Esophagus muscularis mucosa (tissue), 3 donors: ENCODE measurements at regions not wholly inside any gene's neighbourhood (a gene's known extent, or its start where the extent isn't known, plus 50 kb on each side); places are given as distances from the start of the nearest gene placed in this dataset.

Source experiments
- CTCF ChIP-seq, 3 experiments: fragments of 200-600 bp in 2 of 3; fragments of 450-650 bp in 1 of 3; sonication (generic) in 2 of 3; IDR thresholded peaks; one replicate each; pipeline ENCODE4 v1.5.1; 2017 to 2019; ENCODE audit warnings: antibody characterized with exemption in 3 of 3, mild to moderate bottlenecking in 2 of 3, moderate library complexity in 1 of 3
- POLR2A ChIP-seq: fragments of 450-650 bp; IDR thresholded peaks from one replicate; pipeline ENCODE4 v1.6.1; 2017; ENCODE audit warnings: antibody characterized with exemption, moderate library complexity, mild to moderate bottlenecking, low read depth
- POLR2AphosphoS5 ChIP-seq, 2 donors: sonication (generic); formaldehyde crosslinking; IDR thresholded peaks; one replicate each; pipeline ENCODE4 v1.6.1; 2017; ENCODE audit warnings: antibody characterized with exemption in 2 of 2

DNA sequence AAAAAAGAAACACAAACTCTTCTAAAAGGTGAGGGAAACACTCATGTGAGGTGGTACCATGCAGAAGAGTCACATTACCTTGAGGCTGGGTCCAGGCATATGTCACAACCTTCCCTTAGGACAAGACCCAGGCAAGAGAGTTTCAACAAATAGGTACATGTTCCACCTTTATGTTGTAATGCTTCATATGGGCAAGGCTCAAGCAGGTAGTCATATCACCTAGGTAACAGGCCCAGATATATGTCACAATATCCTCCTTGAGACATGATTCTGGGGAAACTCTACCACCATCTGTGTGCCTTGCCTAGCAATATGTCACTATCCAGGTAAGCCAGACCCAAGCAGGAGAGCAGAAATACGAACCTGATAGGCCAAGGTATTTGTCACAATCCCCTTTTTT is 892.2 kb upstream of the AMELY start:
- TF ChIP-seq CTCF (IDR thresholded peaks at IDR 0.05) (no peak), POLR2A (no peak), POLR2AphosphoS5 (IDR thresholded peaks at IDR 0.05) (no peak)
